GM21825 (cell line): ENCODE measurements at regions not wholly inside any gene's neighbourhood (a gene's known extent, or its start where the extent isn't known, plus 50 kb on each side); places are given as distances from the start of the nearest gene placed in this dataset.

Source experiments
- ATAC-seq: cut with Tn5 transposase; IDR thresholded peaks from one replicate; pipeline ENCODE4 v1.9.1; 2021; ENCODE audit warnings: mild to moderate bottlenecking, moderate library complexity; ENCODE audit not compliant: unreplicated experiment

DNA sequence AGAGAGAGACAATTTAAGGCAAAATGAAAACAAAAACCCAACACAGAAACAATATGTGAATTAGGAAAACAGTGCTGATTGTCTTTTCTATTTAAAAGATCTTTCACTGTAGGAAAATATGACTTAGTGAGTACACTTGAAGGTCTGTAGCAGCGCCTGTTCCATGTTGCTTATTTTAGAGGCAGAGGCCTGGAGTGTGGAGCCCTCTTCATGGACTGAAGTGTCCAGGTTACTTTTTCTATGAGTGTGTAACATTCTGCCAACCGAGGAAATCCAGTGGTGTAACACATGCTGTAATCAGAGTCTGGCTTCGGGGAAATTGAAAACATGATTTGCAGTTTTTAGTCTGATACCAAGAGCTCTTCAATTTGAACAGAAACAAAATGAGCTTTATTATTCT is 64.0 kb upstream of the GPRIN3 start:
- ATAC-seq, result no peak

DNA sequence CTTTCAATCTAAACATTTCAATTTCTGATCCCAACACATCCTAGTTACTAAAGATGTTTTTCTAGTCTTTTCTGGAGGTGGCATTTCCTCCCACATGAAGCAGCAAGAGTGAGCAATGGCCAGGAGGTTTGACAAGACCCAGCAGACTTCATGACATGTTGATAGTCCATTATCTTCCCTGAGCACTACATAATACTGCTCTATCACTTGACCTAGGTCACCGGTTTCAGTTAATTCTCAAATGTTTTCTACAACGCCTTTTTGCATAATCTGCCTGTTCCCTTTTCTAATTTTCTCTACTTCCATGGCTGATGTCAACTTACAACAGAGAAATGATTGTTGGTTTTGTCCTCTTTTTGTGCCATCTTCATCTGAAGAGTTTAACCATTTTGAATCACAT is 62.0 kb upstream of the GPRIN3 start:
- no peak for ATAC-seq

DNA sequence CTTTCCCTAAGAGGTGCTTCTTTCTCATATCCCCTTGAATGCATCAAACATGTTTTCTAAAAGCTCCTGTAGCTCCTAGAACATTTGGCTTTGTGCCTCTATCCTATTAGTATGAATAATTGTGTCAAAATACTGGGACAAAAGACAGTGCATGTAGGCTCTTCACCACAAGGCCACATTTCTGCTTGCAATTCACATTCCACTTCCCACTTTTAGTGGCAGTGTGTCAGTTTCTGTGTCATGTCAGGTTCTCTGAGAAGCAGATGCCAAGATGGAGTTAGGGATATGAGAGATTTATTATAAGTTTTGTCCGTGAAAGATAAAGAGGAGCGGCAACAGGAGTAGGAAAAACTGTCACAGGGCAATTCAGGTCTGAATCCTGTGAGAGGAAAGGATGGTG is 61.3 kb upstream of the GPRIN3 start:
- no peak for ATAC-seq

DNA sequence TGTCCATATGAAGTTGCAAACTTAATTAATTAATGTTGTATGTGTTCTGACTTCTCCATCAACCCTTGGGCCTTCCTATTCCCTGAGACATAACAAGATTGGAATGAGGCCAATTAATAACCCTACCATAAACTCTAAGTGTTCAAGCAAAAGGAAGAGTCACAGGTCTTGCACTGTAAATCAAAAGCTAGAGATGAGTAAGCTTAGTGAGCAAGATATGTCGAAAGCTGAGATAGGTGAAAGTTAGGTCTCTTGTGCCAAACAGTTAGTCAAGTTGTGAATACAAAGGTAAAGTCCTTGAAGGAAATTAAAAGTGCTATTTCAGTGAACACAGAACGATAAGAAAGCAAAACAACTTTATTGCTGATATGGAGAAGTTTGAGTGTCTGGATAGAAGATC is 58.2 kb upstream of the GPRIN3 start:
- no peak for ATAC-seq

DNA sequence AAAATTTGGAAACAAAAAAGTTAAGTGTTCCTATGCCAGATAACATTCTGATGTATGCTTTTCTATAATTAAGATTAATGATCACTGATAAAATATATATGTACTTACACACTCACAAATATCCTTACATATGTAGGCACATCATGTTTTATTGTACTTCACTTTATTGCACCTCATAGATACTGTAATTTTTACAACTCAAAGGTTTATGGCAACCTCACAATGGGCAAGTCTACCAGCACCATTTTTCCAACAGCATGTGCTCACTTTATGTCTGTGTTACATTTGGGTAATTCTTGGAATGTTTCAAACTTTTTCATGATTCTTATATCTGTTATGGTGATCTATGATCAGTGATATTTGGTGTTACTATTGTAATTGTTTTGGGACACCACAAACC is 57.8 kb upstream of the GPRIN3 start:
- ATAC-seq, result no peak

DNA sequence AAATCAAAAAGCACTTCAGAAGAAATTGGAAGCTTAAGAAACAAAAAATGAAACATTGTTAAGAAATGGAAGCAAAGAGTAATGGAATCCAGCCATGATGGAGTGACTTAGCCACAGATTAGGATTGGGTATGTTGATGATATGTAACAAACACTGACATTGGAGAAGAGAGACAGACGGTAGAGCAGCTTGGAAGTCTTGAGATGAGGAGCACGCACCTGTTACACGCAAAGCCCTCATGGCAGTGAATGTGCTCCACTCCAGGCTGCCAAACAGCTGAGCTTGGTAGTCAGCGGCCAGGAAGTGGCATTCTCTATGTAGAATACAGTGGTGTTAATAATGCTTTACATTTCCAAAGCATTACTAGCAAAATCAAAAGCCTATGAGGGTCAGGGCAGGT is 56.9 kb upstream of the GPRIN3 start:
- no peak for ATAC-seq

DNA sequence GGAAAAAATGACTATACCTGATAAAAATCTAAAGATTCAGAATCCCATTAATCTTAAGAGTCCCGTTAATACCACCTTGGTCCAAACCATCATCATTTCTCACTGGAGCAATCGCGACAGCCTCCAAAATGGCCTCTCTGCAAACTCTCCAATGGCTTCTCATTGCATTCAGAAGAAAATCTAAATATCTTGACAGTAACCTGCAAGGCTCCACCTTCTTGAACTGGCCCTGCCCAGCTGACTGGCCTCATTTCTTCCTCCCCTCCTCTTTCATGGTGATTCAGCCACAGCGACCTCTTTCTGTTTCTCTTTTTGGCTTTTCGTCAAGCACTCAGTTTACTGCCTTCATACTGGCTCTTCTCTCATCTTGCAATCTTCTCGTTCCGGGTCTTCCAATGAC is 56.2 kb upstream of the GPRIN3 start:
- no peak for ATAC-seq

DNA sequence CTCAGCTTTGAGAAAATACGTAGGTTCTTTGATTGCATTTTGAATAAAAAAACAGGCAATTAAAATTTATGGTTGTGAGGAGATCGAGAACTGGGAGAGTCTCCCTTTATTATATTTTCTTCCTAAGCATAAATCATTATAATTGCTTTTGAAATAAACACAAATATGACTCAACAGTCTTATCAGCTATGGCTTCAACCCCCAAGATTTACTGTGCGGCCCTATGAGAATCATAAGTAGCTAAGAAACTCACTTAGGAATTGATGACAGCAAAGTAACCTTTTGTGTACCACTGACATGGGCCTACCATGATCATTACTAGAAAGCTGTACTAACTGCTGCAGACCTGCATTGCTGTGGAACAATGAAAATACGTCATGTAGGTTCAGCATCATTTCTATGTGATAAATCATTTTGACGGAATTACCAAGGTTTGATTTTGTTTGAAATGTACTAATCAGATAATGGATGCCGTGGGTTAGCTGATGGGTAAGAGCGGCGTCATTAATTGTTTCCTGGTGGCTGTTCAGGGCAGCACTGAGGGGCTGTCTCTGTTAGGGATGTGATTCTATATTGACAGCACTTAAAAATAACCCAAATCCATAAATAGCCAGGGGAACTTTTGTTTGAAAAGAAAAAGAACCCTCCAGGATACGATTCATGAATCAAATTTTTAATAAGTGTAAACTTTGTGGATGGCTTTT is 51.5 kb upstream of the GPRIN3 start:
- no peak for ATAC-seq

DNA sequence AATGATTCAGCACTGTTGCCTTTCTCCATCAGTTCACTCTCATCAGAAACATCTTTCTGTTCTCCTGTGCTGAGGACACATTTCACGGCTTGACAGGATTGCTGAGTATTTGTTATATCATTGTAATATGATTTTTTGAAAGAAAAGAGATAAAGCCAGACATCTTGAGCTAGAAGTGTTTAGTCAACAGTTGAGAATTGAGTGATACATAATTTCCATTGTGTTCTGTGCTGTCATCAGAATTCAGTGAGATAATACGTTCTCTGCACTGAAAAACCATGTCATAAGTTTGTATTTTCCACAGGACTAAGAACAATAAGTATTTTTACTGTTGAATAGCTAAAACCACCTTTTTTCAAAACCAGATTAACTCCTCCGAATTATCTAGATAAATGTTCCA is 50.2 kb upstream of the GPRIN3 start:
- no peak for ATAC-seq
